Astrocyte (in vitro differentiated cells and primary cell): ENCODE measurements at regions not wholly inside any gene's neighbourhood (a gene's known extent, or its start where the extent isn't known, plus 50 kb on each side); places are given as distances from the start of the nearest gene placed in this dataset.

Experiments used
- DNase-seq: peaks from one replicate; pipeline ENCODE4 v3.0.0-alpha.2; 2010; ENCODE audit warnings: low read depth
- FAIRE-seq: peaks from 2 replicates; lab custom pipeline; 2011; peaks lifted over from hg19 to GRCh38; lab: Jason Lieb, UNC
- H2AFZ ChIP-seq: 2 replicates; pipeline ENCODE4 v1.6.0; 2012; ENCODE audit warnings: low read depth, low read length, inconsistent platforms
- H3K27ac ChIP-seq: 2 replicates; pipeline ENCODE4 v1.5.1; 2011; ENCODE audit warnings: low read depth, low read length, inconsistent platforms
- H3K27me3 ChIP-seq: 2 replicates; pipeline ENCODE4 v1.6.0; 2011; ENCODE audit warnings: low read length, inconsistent platforms; ENCODE audit not compliant: insufficient read depth
- H3K36me3 ChIP-seq: 2 replicates; pipeline ENCODE4 v1.5.1; 2011; ENCODE audit warnings: low read length, inconsistent platforms; ENCODE audit not compliant: insufficient read depth
- H3K4me1 ChIP-seq: 2 replicates; pipeline ENCODE4 v1.5.1; 2011; ENCODE audit warnings: low read length, inconsistent platforms; ENCODE audit not compliant: insufficient read depth
- H3K4me2 ChIP-seq: 2 replicates; pipeline ENCODE4 v1.6.0; 2012; ENCODE audit warnings: low read length, inconsistent platforms
- H3K4me3 ChIP-seq: 2 replicates; pipeline ENCODE4 v1.5.1; 2011; ENCODE audit warnings: low read depth, mild to moderate bottlenecking, low read length, inconsistent platforms; ENCODE audit not compliant: insufficient read depth
- H3K79me2 ChIP-seq: 2 replicates; pipeline ENCODE4 v1.6.0; 2012; ENCODE audit warnings: mild to moderate bottlenecking, low read length, inconsistent platforms; ENCODE audit not compliant: insufficient read depth
- H3K9ac ChIP-seq: 2 replicates; pipeline ENCODE4 v1.6.0; 2012; ENCODE audit warnings: mild to moderate bottlenecking, low read length, inconsistent platforms
- H3K9me3 ChIP-seq: 2 replicates; pipeline ENCODE4 v1.5.1; 2012; ENCODE audit warnings: low read depth, mild to moderate bottlenecking, low read length, inconsistent platforms; ENCODE audit not compliant: insufficient read depth
- H4K20me1 ChIP-seq: 2 replicates; pipeline ENCODE4 v1.6.0; 2012; ENCODE audit warnings: low read length, inconsistent platforms; ENCODE audit not compliant: insufficient read depth
- H3K27ac Mint-ChIP-seq: one replicate; pipeline ENCODE4 v1.8.0; 2021; ENCODE audit warnings: mild to moderate bottlenecking, mixed read lengths; ENCODE audit not compliant: unreplicated experiment
- H3K27me3 Mint-ChIP-seq: one replicate; pipeline ENCODE4 v1.8.0; 2021; ENCODE audit warnings: low read depth, mixed read lengths; ENCODE audit not compliant: unreplicated experiment
- H3K36me3 Mint-ChIP-seq: one replicate; pipeline ENCODE4 v1.8.0; 2021; ENCODE audit warnings: low read depth, mixed read lengths; ENCODE audit not compliant: unreplicated experiment
- H3K4me1 Mint-ChIP-seq: one replicate; pipeline ENCODE4 v1.8.0; 2021; ENCODE audit warnings: low read depth, mixed read lengths; ENCODE audit not compliant: unreplicated experiment
- H3K4me3 Mint-ChIP-seq: one replicate; pipeline ENCODE4 v1.8.0; 2021; ENCODE audit warnings: mild to moderate bottlenecking, moderate library complexity, mixed read lengths; ENCODE audit not compliant: unreplicated experiment
- H3K9me3 Mint-ChIP-seq: one replicate; pipeline ENCODE4 v1.8.0; 2021; ENCODE audit warnings: mild to moderate bottlenecking, mixed read lengths; ENCODE audit not compliant: unreplicated experiment
- EZH2 ChIP-seq: IDR thresholded peaks from 2 replicates; pipeline ENCODE4 v1.6.1; 2012; ENCODE audit warnings: mild to moderate bottlenecking, low read length, inconsistent platforms; ENCODE audit not compliant: insufficient read depth
- TF ChIP-seq, protein P1 (sequence below): IDR thresholded peaks from 2 replicates; pipeline ENCODE4 v1.5.1; 2011; ENCODE audit warnings: low read depth, mild to moderate bottlenecking, inconsistent platforms, low read length, moderate library complexity; ENCODE audit not compliant: insufficient read depth

DNA sequence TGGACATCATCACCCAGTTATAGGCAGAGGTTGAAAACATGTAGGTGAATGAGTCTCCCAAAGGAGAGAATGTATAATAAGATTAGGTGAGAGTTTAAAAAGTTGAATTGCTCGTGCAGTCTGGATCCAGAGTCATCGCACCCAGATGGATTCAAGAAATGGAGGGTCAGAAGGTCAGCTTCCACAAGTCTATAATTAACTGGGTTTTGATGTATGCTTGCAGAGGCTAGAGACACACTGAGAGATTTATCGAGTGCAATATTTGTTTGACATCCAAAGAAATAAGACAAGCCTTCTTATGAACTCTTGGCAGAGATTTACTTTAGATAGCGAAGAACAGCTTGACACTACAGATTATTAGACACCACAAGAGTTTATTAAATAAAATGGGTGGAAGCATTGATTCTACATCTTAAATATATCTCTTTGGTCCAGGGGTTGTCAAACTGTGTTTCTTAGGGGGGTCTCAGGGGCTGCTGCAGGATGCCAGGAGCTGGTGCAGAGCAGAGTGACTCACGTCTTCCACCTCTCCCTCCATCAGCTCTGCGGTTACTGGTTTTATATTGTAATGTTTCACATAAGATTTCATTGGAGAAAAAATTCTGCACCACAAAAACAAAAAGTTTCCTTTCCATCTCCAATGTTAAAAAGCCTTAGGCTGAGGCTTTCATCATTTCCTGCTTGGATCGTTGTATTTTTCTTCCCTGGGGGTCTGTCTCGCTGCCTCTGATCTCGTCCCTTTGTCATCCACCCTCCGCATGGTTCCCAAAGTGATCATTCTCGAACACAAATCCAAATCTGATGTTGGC lies 176.2 kb upstream of the AHI1 start:
- no peaks in the 10 kb centered on the region for H4K20me1 ChIP-seq
- FAIRE-seq (no peak), DNase-seq (peak; percentile 63)
- H3K27ac ChIP-seq = peak overlapping the region; percentile 22
- peak overlapping the region; percentile 30 for H3K27ac Mint-ChIP-seq
- no peaks in the 10 kb centered on the region for H3K9me3 ChIP-seq
- no peak overlapping the region for H3K4me3 Mint-ChIP-seq
- no peaks in the 10 kb centered on the region for H3K36me3 ChIP-seq
- no peak overlapping the region for H3K4me3 ChIP-seq
- peaks cover 2% of the 10 kb centered on the region for H3K9me3 Mint-ChIP-seq
- H3K27me3 Mint-ChIP-seq = no peaks in the 10 kb centered on the region
- no peaks in the 10 kb centered on the region for H3K36me3 Mint-ChIP-seq
- peaks cover 18% of the 10 kb centered on the region for H3K4me1 Mint-ChIP-seq
- no peak overlapping the region for H3K4me2 ChIP-seq
- H2AFZ ChIP-seq = peak overlapping the region; percentile 38
- H3K4me1 ChIP-seq = peaks cover 5% of the 10 kb centered on the region
- no peak overlapping the region for H3K9ac ChIP-seq
- no peaks in the 10 kb centered on the region for H3K27me3 ChIP-seq
- no peaks in the 10 kb centered on the region for H3K79me2 ChIP-seq
- no peak for TF ChIP-seq EZH2
- TF ChIP-seq, protein P1, sequence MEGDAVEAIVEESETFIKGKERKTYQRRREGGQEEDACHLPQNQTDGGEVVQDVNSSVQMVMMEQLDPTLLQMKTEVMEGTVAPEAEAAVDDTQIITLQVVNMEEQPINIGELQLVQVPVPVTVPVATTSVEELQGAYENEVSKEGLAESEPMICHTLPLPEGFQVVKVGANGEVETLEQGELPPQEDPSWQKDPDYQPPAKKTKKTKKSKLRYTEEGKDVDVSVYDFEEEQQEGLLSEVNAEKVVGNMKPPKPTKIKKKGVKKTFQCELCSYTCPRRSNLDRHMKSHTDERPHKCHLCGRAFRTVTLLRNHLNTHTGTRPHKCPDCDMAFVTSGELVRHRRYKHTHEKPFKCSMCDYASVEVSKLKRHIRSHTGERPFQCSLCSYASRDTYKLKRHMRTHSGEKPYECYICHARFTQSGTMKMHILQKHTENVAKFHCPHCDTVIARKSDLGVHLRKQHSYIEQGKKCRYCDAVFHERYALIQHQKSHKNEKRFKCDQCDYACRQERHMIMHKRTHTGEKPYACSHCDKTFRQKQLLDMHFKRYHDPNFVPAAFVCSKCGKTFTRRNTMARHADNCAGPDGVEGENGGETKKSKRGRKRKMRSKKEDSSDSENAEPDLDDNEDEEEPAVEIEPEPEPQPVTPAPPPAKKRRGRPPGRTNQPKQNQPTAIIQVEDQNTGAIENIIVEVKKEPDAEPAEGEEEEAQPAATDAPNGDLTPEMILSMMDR = no peak

DNA sequence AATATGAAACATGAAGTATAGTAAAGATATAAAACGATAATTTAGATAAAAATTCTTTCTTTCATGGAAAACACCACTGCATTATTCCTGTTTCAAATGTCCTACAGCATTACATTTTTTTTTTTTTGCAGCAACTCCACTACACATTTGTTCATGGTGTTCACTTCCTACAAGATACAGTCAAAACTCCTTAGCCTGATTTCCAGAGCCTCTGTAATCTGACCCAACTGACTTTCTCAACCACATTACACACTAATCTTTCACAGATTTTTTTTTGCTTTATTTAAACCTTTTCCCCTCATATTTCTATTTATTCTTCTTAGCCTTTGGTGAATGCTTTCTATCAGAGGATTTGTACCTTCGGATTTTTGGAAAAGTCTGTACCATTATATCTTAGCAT lies 176.5 kb upstream of the PDE7B start:
- no peak for TF ChIP-seq EZH2
- TF ChIP-seq, protein P1 = no peak
- peaks cover 5% of the 10 kb centered on the region for H3K4me1 ChIP-seq
- H3K9me3 ChIP-seq = no peaks in the 10 kb centered on the region
- peaks cover 18% of the 10 kb centered on the region for H3K4me1 Mint-ChIP-seq
- no peaks in the 10 kb centered on the region for H3K27me3 ChIP-seq
- no peak overlapping the region for H3K27ac Mint-ChIP-seq
- no peaks in the 10 kb centered on the region for H3K27me3 Mint-ChIP-seq
- DNase-seq (no peak), FAIRE-seq (no peak)
- H3K36me3 ChIP-seq = no peaks in the 10 kb centered on the region
- no peak overlapping the region for H3K4me3 ChIP-seq
- H3K9ac ChIP-seq = no peak overlapping the region
- H3K9me3 Mint-ChIP-seq = peaks cover 2% of the 10 kb centered on the region
- no peaks in the 10 kb centered on the region for H3K79me2 ChIP-seq
- no peaks in the 10 kb centered on the region for H3K36me3 Mint-ChIP-seq
- no peaks in the 10 kb centered on the region for H4K20me1 ChIP-seq
- no peak overlapping the region for H2AFZ ChIP-seq
- H3K4me3 Mint-ChIP-seq = no peak overlapping the region
- H3K27ac ChIP-seq = no peak overlapping the region
- no peak overlapping the region for H3K4me2 ChIP-seq

DNA sequence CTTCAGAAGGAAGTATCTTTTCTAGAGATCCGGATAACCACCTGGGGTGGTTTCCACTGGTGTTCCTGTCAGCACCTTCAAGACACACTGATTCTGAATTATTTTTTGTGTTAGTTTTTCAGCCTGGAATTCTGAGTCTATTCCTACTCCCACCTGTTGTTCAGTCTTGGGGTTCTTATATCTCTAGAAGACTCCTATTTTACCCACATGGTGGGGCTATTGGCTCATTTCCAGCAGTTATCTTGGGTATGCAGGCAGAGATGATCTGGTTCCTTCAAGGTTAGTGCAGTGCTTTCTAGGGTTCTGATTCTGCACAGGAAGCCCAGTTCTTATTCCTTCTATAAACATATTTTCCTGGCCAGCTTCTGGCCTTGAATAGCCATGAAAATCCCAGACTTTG lies 175.6 kb upstream of the PDE7B start:
- no peak overlapping the region for H3K4me3 Mint-ChIP-seq
- no peak overlapping the region for H3K4me2 ChIP-seq
- no peaks in the 10 kb centered on the region for H3K79me2 ChIP-seq
- no peak overlapping the region for H3K9ac ChIP-seq
- no peaks in the 10 kb centered on the region for H3K27me3 Mint-ChIP-seq
- H3K27ac ChIP-seq = no peak overlapping the region
- no peak for DNase-seq
- no peaks in the 10 kb centered on the region for H3K27me3 ChIP-seq
- no peaks in the 10 kb centered on the region for H4K20me1 ChIP-seq
- H3K36me3 Mint-ChIP-seq = no peaks in the 10 kb centered on the region
- no peak for TF ChIP-seq EZH2
- TF ChIP-seq, protein P1 = no peak
- H3K36me3 ChIP-seq = no peaks in the 10 kb centered on the region
- H3K9me3 Mint-ChIP-seq = peaks cover 2% of the 10 kb centered on the region
- no peak overlapping the region for H3K27ac Mint-ChIP-seq
- H3K4me1 Mint-ChIP-seq = peaks cover 18% of the 10 kb centered on the region
- H2AFZ ChIP-seq = no peak overlapping the region
- no peaks in the 10 kb centered on the region for H3K9me3 ChIP-seq
- H3K4me3 ChIP-seq = no peak overlapping the region
- H3K4me1 ChIP-seq = peaks cover 5% of the 10 kb centered on the region
- FAIRE-seq = no peak
